ENCODE measurements at regions not wholly inside any gene's neighbourhood (a gene's known extent, or its start where the extent isn't known, plus 50 kb on each side); places are given as distances from the start of the nearest gene placed in this dataset.

DNA sequence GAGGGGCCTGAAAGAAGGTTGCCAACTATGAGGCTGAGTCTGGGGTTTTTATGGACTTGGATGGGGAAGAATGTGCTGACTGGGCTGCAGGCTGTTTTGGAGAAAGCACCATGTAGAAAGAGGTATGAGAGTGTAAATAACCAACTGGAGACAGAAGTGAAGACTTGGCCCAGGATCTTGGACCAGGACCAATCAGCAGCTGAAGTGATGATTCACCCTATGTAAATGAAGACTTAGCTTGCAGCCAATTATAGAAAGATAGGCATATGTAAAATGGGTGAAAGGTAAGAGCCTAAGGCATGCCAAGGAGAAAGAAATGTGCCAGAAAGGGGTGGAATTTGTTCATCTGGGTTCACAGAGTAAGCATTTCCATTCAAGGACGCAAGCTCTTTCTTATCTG lies 856.7 kb upstream of the PRKX start:
- TF ChIP-seq, protein P1, sequence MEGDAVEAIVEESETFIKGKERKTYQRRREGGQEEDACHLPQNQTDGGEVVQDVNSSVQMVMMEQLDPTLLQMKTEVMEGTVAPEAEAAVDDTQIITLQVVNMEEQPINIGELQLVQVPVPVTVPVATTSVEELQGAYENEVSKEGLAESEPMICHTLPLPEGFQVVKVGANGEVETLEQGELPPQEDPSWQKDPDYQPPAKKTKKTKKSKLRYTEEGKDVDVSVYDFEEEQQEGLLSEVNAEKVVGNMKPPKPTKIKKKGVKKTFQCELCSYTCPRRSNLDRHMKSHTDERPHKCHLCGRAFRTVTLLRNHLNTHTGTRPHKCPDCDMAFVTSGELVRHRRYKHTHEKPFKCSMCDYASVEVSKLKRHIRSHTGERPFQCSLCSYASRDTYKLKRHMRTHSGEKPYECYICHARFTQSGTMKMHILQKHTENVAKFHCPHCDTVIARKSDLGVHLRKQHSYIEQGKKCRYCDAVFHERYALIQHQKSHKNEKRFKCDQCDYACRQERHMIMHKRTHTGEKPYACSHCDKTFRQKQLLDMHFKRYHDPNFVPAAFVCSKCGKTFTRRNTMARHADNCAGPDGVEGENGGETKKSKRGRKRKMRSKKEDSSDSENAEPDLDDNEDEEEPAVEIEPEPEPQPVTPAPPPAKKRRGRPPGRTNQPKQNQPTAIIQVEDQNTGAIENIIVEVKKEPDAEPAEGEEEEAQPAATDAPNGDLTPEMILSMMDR (IDR thresholded peaks at IDR 0.05; ENCODE audit: low read depth, low read length) = no peak
- TF ChIP-seq EZH2phosphoT487 (IDR thresholded peaks at IDR 0.05; ENCODE audit: low read depth) = no peak

All from OCI-LY3 (cell line).